ENCODE measurements at regions not wholly inside any gene's neighbourhood (a gene's known extent, or its start where the extent isn't known, plus 50 kb on each side); places are given as distances from the start of the nearest gene placed in this dataset.
A peak's percentile ranks its signal among the peaks of the same experiment; 100 is the strongest.

- Histone ChIP-seq H3K27me3 (ENCODE audit: insufficient read depth, low read length) (no peaks in the 10 kb centered on the region), H3K4me2 (ENCODE audit: low read length) (no peak overlapping the region), H3K79me2 (ENCODE audit: insufficient read depth, low read length) (no peaks in the 10 kb centered on the region), H3K4me3 (ENCODE audit: insufficient read depth, low read depth, low read length) (no peak overlapping the region), H3K9me3 (ENCODE audit: insufficient read depth, low read depth, low read length) (no peaks in the 10 kb centered on the region), H3K4me1 (ENCODE audit: insufficient read depth, low read length) (peaks cover 5% of the 10 kb centered on the region), H3K9ac (ENCODE audit: low read length) (no peak overlapping the region), H3K36me3 (ENCODE audit: insufficient read depth, low read length) (no peaks in the 10 kb centered on the region), H4K20me1 (ENCODE audit: insufficient read depth, low read length) (no peaks in the 10 kb centered on the region), H3K27ac (ENCODE audit: low read depth, low read length) (no peak overlapping the region), H2AFZ (ENCODE audit: low read depth, low read length) (no peak overlapping the region)
- FAIRE-seq (no peak), DNase-seq (ENCODE audit: low read depth) (no peak)
- H3K27me3 Mint-ChIP-seq (ENCODE audit: low read depth, unreplicated experiment) = no peaks in the 10 kb centered on the region
- peak overlapping the region; percentile 58 for H3K27ac Mint-ChIP-seq (ENCODE audit: unreplicated experiment)
- H3K4me1 Mint-ChIP-seq (ENCODE audit: low read depth, unreplicated experiment) = peaks cover 12% of the 10 kb centered on the region
- no peak for TF ChIP-seq CTCF (IDR thresholded peaks at IDR 0.05; ENCODE audit: insufficient read depth, low read depth, low read length)
- TF ChIP-seq EZH2 (IDR thresholded peaks at IDR 0.05; ENCODE audit: insufficient read depth, low read length) = no peak
- peaks cover 7% of the 10 kb centered on the region for H3K9me3 Mint-ChIP-seq (ENCODE audit: unreplicated experiment)
- no peaks in the 10 kb centered on the region for H3K36me3 Mint-ChIP-seq (ENCODE audit: low read depth, unreplicated experiment)
- H3K4me3 Mint-ChIP-seq (ENCODE audit: unreplicated experiment) = no peak overlapping the region
Observed at GRCh38 chr7:138204982-138205298, 128.7 kb downstream of the AKR1D1 start.

DNA sequence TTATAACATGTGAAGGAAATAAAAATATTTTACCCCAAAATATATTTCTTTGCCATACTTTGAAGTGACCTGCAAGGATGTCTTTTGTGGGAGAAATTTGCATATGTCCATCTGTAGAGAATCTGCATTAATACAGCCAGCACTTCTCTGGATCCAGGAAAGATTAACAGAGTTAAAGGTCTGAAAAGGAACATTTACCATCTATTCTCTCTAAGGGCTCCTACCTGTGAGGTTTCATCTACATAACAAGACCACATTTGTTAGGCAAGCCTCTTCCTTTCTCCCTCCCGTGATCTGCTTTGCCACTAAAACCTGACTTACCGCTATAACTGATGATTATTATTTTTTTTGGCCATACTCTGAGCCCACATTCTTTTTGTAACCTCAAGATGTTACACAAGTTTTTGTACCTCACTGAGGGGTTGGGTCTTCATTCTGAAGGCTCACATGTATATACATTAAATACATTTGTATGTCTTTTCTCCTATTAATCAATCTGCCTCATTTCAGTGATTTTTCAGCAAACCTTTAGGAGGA is 129.4 kb downstream of the AKR1D1 start:
- H3K27ac Mint-ChIP-seq (ENCODE audit: unreplicated experiment) = no peak overlapping the region
- peak; percentile 20 for DNase-seq (ENCODE audit: low read depth)
- Histone ChIP-seq H3K79me2 (ENCODE audit: insufficient read depth, low read length) (no peaks in the 10 kb centered on the region), H3K9me3 (ENCODE audit: insufficient read depth, low read depth, low read length) (no peaks in the 10 kb centered on the region), H3K27ac (ENCODE audit: low read depth, low read length) (no peak overlapping the region), H3K4me2 (ENCODE audit: low read length) (no peak overlapping the region), H3K4me3 (ENCODE audit: insufficient read depth, low read depth, low read length) (no peak overlapping the region), H3K4me1 (ENCODE audit: insufficient read depth, low read length) (peaks cover 5% of the 10 kb centered on the region), H2AFZ (ENCODE audit: low read depth, low read length) (no peak overlapping the region), H3K27me3 (ENCODE audit: insufficient read depth, low read length) (no peaks in the 10 kb centered on the region), H4K20me1 (ENCODE audit: insufficient read depth, low read length) (no peaks in the 10 kb centered on the region), H3K9ac (ENCODE audit: low read length) (no peak overlapping the region), H3K36me3 (ENCODE audit: insufficient read depth, low read length) (no peaks in the 10 kb centered on the region)
- no peak for TF ChIP-seq CTCF (IDR thresholded peaks at IDR 0.05; ENCODE audit: insufficient read depth, low read depth, low read length)
- no peak for TF ChIP-seq EZH2 (IDR thresholded peaks at IDR 0.05; ENCODE audit: insufficient read depth, low read length)
- no peaks in the 10 kb centered on the region for H3K36me3 Mint-ChIP-seq (ENCODE audit: low read depth, unreplicated experiment)
- peaks cover 12% of the 10 kb centered on the region for H3K4me1 Mint-ChIP-seq (ENCODE audit: low read depth, unreplicated experiment)
- H3K9me3 Mint-ChIP-seq (ENCODE audit: unreplicated experiment) = peaks cover 7% of the 10 kb centered on the region
- FAIRE-seq = no peak
- no peaks in the 10 kb centered on the region for H3K27me3 Mint-ChIP-seq (ENCODE audit: low read depth, unreplicated experiment)
- no peak overlapping the region for H3K4me3 Mint-ChIP-seq (ENCODE audit: unreplicated experiment)

DNA sequence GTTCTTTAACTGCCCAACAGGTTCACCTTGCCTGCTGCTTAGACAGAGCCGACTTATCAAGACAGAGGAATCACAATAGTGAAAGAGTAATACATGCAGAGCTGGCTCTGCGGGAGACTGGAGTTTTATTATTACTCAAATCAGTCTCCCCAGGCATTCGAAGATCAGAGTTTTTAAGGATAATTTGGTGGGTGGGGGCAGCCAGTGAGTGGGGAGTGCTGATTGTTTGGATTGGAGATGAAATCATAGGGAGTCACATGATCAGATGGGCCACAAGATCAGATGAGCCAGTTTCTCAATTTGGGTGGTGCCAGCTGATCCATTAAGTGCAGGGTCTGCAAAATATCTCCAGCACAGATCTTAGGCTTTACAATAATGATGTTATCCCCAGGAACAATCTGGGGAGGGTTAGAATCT is 131.3 kb downstream of the AKR1D1 start:
- Histone ChIP-seq H3K27me3 (ENCODE audit: insufficient read depth, low read length) (no peaks in the 10 kb centered on the region), H3K4me1 (ENCODE audit: insufficient read depth, low read length) (peaks cover 5% of the 10 kb centered on the region), H3K9me3 (ENCODE audit: insufficient read depth, low read depth, low read length) (no peaks in the 10 kb centered on the region), H3K4me2 (ENCODE audit: low read length) (no peak overlapping the region), H3K36me3 (ENCODE audit: insufficient read depth, low read length) (no peaks in the 10 kb centered on the region), H3K9ac (ENCODE audit: low read length) (no peak overlapping the region), H2AFZ (ENCODE audit: low read depth, low read length) (no peak overlapping the region), H3K79me2 (ENCODE audit: insufficient read depth, low read length) (no peaks in the 10 kb centered on the region), H3K4me3 (ENCODE audit: insufficient read depth, low read depth, low read length) (no peak overlapping the region), H4K20me1 (ENCODE audit: insufficient read depth, low read length) (no peaks in the 10 kb centered on the region), H3K27ac (ENCODE audit: low read depth, low read length) (no peak overlapping the region)
- H3K9me3 Mint-ChIP-seq (ENCODE audit: unreplicated experiment) = peaks cover 7% of the 10 kb centered on the region
- H3K36me3 Mint-ChIP-seq (ENCODE audit: low read depth, unreplicated experiment) = no peaks in the 10 kb centered on the region
- no peak for FAIRE-seq
- TF ChIP-seq CTCF (IDR thresholded peaks at IDR 0.05; ENCODE audit: insufficient read depth, low read depth, low read length) = no peak
- TF ChIP-seq EZH2 (IDR thresholded peaks at IDR 0.05; ENCODE audit: insufficient read depth, low read length) = no peak
- H3K4me3 Mint-ChIP-seq (ENCODE audit: unreplicated experiment) = no peak overlapping the region
- no peak overlapping the region for H3K27ac Mint-ChIP-seq (ENCODE audit: unreplicated experiment)
- no peaks in the 10 kb centered on the region for H3K27me3 Mint-ChIP-seq (ENCODE audit: low read depth, unreplicated experiment)
- DNase-seq (ENCODE audit: low read depth) = no peak
- peaks cover 9% of the 10 kb centered on the region for H3K4me1 Mint-ChIP-seq (ENCODE audit: low read depth, unreplicated experiment)

Data from astrocyte (in vitro differentiated cells and primary cell).